ENCODE measurements at regions not wholly inside any gene's neighbourhood (a gene's known extent, or its start where the extent isn't known, plus 50 kb on each side); places are given as distances from the start of the nearest gene placed in this dataset.
"Not testable (repeated sequence)": the region's sequence is repeated elsewhere in the genome, so short reads cannot be mapped to it uniquely, and the experiment has no call there.

DNA sequence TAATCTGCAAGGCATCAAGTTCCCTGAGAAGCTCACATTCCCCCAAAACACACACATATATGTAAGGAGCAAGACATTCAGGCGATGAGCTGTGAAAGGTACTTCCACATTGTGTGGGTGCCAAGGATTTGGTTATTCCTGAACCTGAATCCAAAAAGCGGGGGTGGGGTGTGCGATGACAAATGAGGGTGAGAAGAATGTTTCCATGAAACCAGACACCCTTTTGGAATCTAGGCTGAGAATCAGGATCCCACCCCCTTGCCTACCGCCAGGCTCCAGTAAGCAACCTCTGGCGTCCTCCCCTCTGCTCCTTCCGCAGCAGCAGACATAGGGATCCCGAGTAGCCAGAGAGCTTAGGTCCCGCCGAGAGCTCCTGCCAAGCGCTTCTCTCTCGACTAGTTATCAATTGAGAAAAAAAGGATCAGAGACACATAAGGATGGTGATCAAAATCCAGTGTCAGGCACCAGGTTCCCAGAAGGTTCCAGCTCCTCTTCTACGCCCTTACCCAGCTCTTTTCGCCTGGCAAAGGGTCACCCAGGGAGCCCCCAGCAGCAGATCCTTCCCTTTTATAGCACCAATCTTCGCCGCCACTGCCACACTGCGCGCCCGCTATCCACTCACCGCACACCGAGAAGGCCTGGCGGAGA lies 191.1 kb downstream of the USP22 start:
- DNase-seq: not testable (repeated sequence)

DNA sequence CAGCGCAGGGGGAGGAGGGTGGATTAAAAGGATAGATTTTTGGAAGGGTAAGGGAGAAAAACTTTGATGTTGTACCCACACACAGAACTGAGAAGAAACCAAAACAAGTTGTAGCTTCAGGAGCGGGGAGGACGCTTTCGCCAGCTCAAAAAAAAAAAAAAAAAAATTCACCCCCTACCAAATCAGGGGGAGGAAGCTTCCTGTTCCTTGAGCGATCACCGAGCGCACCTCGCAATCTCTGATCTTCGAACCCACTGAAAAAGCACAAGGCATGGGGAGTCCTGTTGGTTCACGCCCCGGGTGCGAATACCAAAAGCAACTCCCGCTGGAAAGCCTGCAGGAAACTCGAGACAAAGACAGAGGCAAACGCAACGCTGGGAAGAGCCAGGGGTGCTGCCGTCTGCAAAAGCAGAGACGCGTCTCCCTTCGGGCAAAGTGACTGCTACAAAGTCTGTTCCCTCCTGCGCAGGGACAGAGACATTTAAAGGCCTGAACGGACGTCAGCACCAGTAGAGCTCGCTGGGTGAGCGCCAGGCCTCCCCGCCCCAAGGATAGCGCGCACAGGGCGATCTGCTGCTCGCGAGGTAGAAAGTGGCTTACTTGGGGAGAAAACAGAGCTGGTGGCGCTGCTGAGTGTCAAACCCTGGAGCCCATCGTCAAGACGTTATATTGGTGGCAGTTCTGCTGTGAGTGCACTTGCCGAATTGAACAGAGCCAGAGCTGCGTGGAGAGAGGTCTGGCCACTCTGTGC lies 190.4 kb downstream of the USP22 start:
- peak in 1 of 2 experiments; percentile 47 for DNase-seq

GRCh38 chr17:20852990-20853370 lies 189.8 kb downstream of the USP22 start:
- DNase-seq: no peak

GRCh38 chr17:20855910-20856470 lies 186.8 kb downstream of the USP22 start:
- DNase-seq: not testable (repeated sequence)

- DNase-seq: not testable (repeated sequence)
Observed at GRCh38 chr17:20866444-20867209, 176.2 kb downstream of the USP22 start.

GRCh38 chr17:20867436-20867937 lies 175.3 kb downstream of the USP22 start:
- DNase-seq: not testable (repeated sequence)

DNA sequence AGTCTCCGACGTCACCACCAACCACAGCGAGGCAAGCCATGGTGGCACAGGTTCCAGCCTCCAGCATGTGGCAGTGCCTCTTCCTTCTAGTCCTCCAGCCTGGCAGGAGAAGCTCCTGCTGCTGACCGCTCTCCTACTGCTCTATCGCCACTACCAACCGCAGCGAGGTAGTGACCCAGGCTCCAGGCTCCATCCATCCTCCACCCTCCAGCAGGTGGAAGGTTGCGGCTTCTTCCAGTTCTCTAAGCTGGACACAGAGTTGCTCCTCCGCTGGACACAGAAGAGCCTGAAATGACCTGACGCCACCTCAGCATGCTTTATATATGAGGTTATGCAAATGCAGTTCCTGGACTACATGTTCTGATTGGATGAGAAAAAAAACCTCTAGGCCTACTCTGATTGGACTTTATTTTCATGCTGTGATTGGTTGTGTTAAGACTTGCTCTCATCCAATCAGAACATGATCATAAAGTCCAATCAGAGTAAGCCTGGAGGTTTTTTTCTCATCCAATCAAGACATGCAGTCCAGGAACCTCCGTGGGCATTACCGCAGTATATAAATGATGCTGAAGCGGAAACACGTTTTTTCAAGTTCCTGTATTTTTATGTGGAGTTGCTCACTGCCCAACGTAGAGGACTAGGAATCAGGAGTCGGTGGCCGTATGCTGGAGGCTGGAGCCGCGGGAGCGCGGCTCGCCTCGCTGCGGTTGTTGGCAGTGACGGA lies 174.7 kb downstream of the USP22 start:
- not testable (repeated sequence) for DNase-seq

- not testable (repeated sequence) for DNase-seq
Observed at GRCh38 chr17:20868662-20869007, 174.2 kb downstream of the USP22 start.

GRCh38 chr17:20873173-20873572 lies 169.6 kb downstream of the USP22 start:
- not testable (repeated sequence) for DNase-seq

- not testable (repeated sequence) for DNase-seq
Observed at GRCh38 chr17:20873688-20874328, 169.0 kb downstream of the USP22 start.

GRCh38 chr17:20877384-20877783 lies 165.4 kb downstream of the USP22 start:
- not testable (repeated sequence) for DNase-seq

- no peak for DNase-seq
Observed at GRCh38 chr17:20890338-20890737, 152.5 kb downstream of the USP22 start.

DNA sequence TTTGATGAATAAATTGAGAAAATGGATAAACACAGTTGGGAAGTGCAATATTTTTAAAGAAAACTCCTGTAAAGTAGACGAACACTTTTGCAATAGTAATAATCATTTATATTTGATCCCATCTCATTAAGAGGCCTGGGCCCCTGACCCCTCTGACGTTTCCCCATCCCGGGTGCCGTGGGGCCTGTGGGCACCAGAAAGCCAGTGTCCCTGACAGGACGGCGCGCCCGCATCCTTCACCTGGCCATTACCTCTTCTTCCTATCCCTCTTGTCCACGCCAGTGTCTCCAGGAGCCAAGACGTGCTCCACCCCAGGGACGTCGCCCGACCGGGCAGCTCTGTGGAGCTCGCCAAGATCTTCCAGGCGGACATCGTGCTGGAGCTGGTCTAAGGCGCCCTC lies 147.4 kb downstream of the USP22 start:
- not testable (repeated sequence) for DNase-seq

- DNase-seq: peak in 1 of 2 experiments; percentile 14
Observed at GRCh38 chr17:20896153-20896649, 146.6 kb downstream of the USP22 start.

DNA sequence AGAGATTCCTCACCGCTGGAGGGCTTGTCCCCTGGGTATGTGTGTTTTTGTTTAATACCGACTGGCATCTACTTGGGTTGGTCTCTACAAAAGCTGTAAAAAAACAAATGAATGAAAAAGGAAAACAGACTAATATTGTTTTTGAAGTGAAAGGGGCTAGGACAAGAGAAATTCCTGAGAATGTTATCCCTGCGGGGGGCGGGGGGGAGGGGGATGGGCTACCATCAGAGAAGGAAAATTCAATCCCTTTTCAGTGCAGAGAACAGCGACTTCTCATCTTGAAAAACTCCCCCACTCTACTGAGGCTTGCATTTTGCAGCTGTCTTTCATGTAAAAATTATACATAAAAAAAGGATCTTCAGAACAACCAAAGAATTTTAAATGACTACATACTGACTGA lies 144.1 kb downstream of the USP22 start:
- not testable (repeated sequence) for DNase-seq

DNA sequence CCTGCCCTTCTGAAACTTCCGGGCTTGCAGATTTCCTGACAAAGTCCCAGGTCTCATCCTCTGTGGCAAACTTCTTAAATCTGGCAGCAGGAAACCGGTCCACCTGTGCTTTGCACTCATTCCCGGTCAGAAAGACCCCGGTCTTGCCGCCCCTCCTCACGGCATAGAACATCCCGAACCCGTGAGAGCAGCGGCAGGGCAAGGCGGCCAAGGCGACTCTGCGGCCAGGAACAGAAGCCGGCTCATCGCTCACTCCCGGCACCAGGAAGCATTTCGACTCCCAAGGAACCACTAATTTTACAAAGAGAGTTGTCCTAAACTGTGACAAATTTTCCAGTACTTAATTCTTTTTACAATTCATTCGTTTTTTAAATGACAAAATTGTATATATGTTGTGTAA lies 140.3 kb downstream of the USP22 start:
- DNase-seq: not testable (repeated sequence)

DNA sequence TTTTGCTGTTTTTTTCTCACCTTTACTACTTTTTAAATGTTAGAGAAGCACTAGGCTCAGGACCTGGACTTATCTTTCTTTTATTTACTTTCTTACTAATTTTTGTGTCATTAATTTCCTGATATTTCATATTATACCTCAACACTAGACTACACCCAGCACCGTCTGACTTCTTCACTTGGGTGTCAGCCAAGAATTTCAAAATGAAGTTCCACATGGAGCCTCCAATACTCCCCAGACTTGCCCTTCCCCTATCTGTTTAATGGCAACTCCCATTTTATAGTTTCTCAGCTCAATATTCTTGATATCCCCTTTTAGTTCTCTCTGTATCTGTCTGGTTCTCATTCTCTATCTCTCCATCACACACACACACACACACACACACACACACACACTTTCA lies 139.3 kb downstream of the USP22 start:
- not testable (repeated sequence) for DNase-seq

GRCh38 chr17:20908313-20909267 lies 134.2 kb downstream of the USP22 start:
- DNase-seq: peak; percentile 34 to 75

- DNase-seq: no peak
Observed at GRCh38 chr17:20914658-20915057, 128.2 kb downstream of the USP22 start.

DNA sequence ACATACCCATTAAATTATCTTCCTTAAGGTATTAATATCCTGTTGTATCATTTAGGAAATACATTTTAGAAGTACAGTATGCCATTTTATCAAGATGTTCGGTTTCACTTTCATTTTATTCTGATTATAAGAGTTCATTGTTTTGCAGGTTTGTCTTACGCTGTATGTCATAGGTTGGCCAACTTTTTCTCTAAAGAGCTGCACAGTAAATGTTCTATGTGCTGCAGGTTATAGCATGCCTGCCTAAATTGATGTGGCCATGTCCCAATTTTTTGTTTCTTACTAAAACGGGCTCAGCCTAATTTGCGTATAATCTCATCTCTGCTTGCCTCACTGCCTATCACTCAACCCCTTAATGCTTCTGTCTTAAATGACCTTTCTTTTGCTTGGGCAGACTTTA lies 126.4 kb downstream of the USP22 start:
- no peak for DNase-seq

Measured in cerebellar nuclear complex (tissue), 1 donor.